HEK293T (cell line): ENCODE measurements at regions not wholly inside any gene's neighbourhood (a gene's known extent, or its start where the extent isn't known, plus 50 kb on each side); places are given as distances from the start of the nearest gene placed in this dataset.

ENCODE experiments used
- CTCF ChIA-PET: fragments of 350-600 bp; formaldehyde crosslinking; extraction: SDS; loops from one replicate; lab custom pipeline; 2021; ENCODE audit warnings: antibody characterized with exemption, inconsistent platforms; lab: Yijun Ruan, JAX
- POLR2A ChIA-PET: fragments of 350-600 bp; formaldehyde crosslinking; extraction: SDS; loops from one replicate; lab custom pipeline; 2020; ENCODE audit warnings: antibody characterized with exemption, inconsistent platforms; lab: Yijun Ruan, JAX
- DNase-seq: peaks from one replicate; pipeline ENCODE4 v3.0.0; 2012; ENCODE audit warnings: mixed read lengths; ENCODE audit errors: extremely low spot score
- ARNT ChIP-seq: fragments of 450-650 bp; IDR thresholded peaks from 2 replicates; pipeline ENCODE4 v1.6.1; 2017; ENCODE audit warnings: mild to moderate bottlenecking
- BHLHE40 ChIP-seq: fragments of 450-650 bp; IDR thresholded peaks from 2 replicates; pipeline ENCODE4 v1.6.1; 2016; ENCODE audit warnings: mild to moderate bottlenecking, moderate library complexity, borderline replicate concordance
- CTBP1 ChIP-seq: fragments of 450-650 bp; IDR thresholded peaks from 2 replicates; pipeline ENCODE4 v1.6.1; 2016; ENCODE audit warnings: borderline replicate concordance
- ELF4 ChIP-seq: fragments of 450-650 bp; IDR thresholded peaks from 2 replicates; pipeline ENCODE4 v1.6.1; 2017; ENCODE audit warnings: antibody characterized with exemption
- FOXA1 ChIP-seq: fragments of 450-650 bp; IDR thresholded peaks from 2 replicates; pipeline ENCODE4 v1.6.1; 2016; ENCODE audit warnings: mild to moderate bottlenecking
- FOXK2 ChIP-seq: fragments of 450-650 bp; IDR thresholded peaks from 2 replicates; pipeline ENCODE4 v1.6.1; 2016; ENCODE audit warnings: mild to moderate bottlenecking
- FOXM1 ChIP-seq: fragments of 450-650 bp; IDR thresholded peaks from 2 replicates; pipeline ENCODE4 v1.6.1; 2017; ENCODE audit warnings: mild to moderate bottlenecking, borderline replicate concordance
- HDGF ChIP-seq: fragments of 450-650 bp; IDR thresholded peaks from 2 replicates; pipeline ENCODE4 v1.6.1; 2017; ENCODE audit warnings: antibody characterized with exemption, borderline replicate concordance
- L3MBTL2 ChIP-seq: fragments of 450-650 bp; conservative IDR thresholded peaks from 2 replicates; pipeline ENCODE4 v1.6.1; 2016; ENCODE audit warnings: mild to moderate bottlenecking
- NFRKB ChIP-seq: fragments of 450-650 bp; IDR thresholded peaks from 2 replicates; pipeline ENCODE4 v1.6.1; 2016; ENCODE audit warnings: mild to moderate bottlenecking, moderate library complexity
- PKNOX1 ChIP-seq: fragments of 450-650 bp; IDR thresholded peaks from 2 replicates; pipeline ENCODE4 v1.6.1; 2016
- SP1 ChIP-seq: fragments of 450-650 bp; IDR thresholded peaks from 2 replicates; pipeline ENCODE4 v1.6.1; 2017
- SUZ12 ChIP-seq: fragments of 450-650 bp; IDR thresholded peaks from 2 replicates; pipeline ENCODE4 v1.6.1; 2016; ENCODE audit warnings: mild to moderate bottlenecking
- TARDBP ChIP-seq: fragments of 450-650 bp; IDR thresholded peaks from 2 replicates; pipeline ENCODE4 v1.6.1; 2016
- ZNF384 ChIP-seq: fragments of 450-650 bp; IDR thresholded peaks from 2 replicates; pipeline ENCODE4 v1.6.1; 2016

GRCh38 chr6:22003287-22003686 lies 293.5 kb downstream of the PRL start:
- no peak for DNase-seq
- CTCF ChIA-PET = interaction anchor here (0.6 to 0.7 kb wide), 2 partner anchors 117 to 1497 kb away, joined by 3 to 6 read pairs; no protein-coding TSS in a partner anchor

GRCh38 chr6:22006795-22007194 lies 290.0 kb downstream of the PRL start:
- no peak for DNase-seq
- ChIA-PET POLR2A (no interaction called here), CTCF (no interaction called here)
- TF ChIP-seq SUZ12 (no peak), SP1 (no peak), ZNF384 (no peak)

More at GRCh38 chr6:22003287-22003686, 293.5 kb downstream of the PRL start:
- TF ChIP-seq NFRKB = no peak
- TF ChIP-seq FOXM1 = no peak
- no peak for TF ChIP-seq TARDBP
- no peak for TF ChIP-seq ZNF384
- no peak for TF ChIP-seq FOXK2
- TF ChIP-seq SUZ12 = no peak
- TF ChIP-seq HDGF = no peak
- no peak for TF ChIP-seq SP1
- no peak for TF ChIP-seq ARNT
- POLR2A ChIA-PET = interaction anchor here (1.2 kb wide), 2 partner anchors 22 to 410 kb away, joined by 3 to 4 read pairs; partner anchors contain the start of gene SOX4

- TF ChIP-seq FOXK2 = no peak
- DNase-seq = no peak
- CTCF ChIA-PET = no interaction called here
- POLR2A ChIA-PET = no interaction called here
Observed at GRCh38 chr6:22007469-22007868, 289.4 kb downstream of the PRL start.

- ChIA-PET POLR2A (interaction anchor here (1.2 kb wide), 1 partner anchor 9 kb away, joined by 4 read pairs; no protein-coding TSS in a partner anchor), CTCF (interaction anchor here (0.6 kb wide), 1 partner anchor 9 kb away, joined by 3 read pairs; no protein-coding TSS in a partner anchor)
Observed at GRCh38 chr6:22008248-22008836, 288.5 kb downstream of the PRL start.

GRCh38 chr6:22010102-22010501 lies 286.7 kb downstream of the PRL start:
- TF ChIP-seq L3MBTL2 (no peak), ZNF384 (no peak)
- DNase-seq = no peak
- ChIA-PET POLR2A (no interaction called here), CTCF (interaction anchor here (0.5 kb wide), 1 partner anchor 54 kb away, joined by 5 read pairs; no protein-coding TSS in a partner anchor)

More at GRCh38 chr6:22008248-22008836, 288.5 kb downstream of the PRL start:
- no peak for TF ChIP-seq SUZ12
- no peak for TF ChIP-seq ARNT
- no peak for TF ChIP-seq FOXM1
- TF ChIP-seq FOXK2 = no peak
- peak; percentile 59; the same call in 1 of the 2 replicates for TF ChIP-seq PKNOX1
- TF ChIP-seq SP1 = no peak
- no peak for TF ChIP-seq FOXA1
- no peak for DNase-seq

- ChIA-PET POLR2A (no interaction called here), CTCF (no interaction called here)
- TF ChIP-seq ZNF384 = no peak
- TF ChIP-seq CTBP1 = no peak
- TF ChIP-seq L3MBTL2 = no peak
- no peak for TF ChIP-seq HDGF
- TF ChIP-seq FOXK2 = no peak
- no peak for TF ChIP-seq ARNT
- no peak for TF ChIP-seq ELF4
- TF ChIP-seq SP1 = no peak
- no peak for TF ChIP-seq SUZ12
- no peak for TF ChIP-seq NFRKB
- no peak for TF ChIP-seq PKNOX1
- TF ChIP-seq FOXM1 = no peak
- no peak for TF ChIP-seq BHLHE40
- DNase-seq = no peak
Observed at GRCh38 chr6:22015216-22015615, 281.6 kb downstream of the PRL start.

GRCh38 chr6:22015944-22016343 lies 280.9 kb downstream of the PRL start:
- CTCF ChIA-PET = no interaction called here
- TF ChIP-seq PKNOX1 = no peak
- no peak for TF ChIP-seq L3MBTL2
- TF ChIP-seq TARDBP = no peak
- TF ChIP-seq FOXM1 = no peak
- TF ChIP-seq FOXA1 = no peak
- POLR2A ChIA-PET = no interaction called here
- DNase-seq = no peak
